ENCODE measurements at regions not wholly inside any gene's neighbourhood (a gene's known extent, or its start where the extent isn't known, plus 50 kb on each side); places are given as distances from the start of the nearest gene placed in this dataset.

DNA sequence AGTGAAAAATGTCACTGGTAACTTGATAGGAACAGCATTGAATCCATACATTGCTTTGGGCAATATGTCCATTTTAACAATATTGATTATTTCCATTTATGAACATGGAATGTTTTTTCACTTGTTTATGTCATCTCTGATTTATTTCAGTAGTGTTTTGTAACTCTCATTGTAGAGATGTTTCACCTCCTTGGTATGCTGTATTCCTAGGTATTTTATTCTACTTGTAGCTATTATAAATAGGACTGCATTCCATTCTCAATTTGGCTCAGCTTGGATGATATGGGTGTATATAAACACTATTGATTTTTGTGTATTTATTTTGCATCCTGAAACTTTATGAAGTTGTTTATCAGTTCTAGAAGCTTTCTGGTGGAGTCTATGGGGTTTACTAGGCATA is 730.3 kb downstream of the DOK5 start:
- no peak overlapping the region for H3K4me3 Mint-ChIP-seq
- TF ChIP-seq, protein P1, sequence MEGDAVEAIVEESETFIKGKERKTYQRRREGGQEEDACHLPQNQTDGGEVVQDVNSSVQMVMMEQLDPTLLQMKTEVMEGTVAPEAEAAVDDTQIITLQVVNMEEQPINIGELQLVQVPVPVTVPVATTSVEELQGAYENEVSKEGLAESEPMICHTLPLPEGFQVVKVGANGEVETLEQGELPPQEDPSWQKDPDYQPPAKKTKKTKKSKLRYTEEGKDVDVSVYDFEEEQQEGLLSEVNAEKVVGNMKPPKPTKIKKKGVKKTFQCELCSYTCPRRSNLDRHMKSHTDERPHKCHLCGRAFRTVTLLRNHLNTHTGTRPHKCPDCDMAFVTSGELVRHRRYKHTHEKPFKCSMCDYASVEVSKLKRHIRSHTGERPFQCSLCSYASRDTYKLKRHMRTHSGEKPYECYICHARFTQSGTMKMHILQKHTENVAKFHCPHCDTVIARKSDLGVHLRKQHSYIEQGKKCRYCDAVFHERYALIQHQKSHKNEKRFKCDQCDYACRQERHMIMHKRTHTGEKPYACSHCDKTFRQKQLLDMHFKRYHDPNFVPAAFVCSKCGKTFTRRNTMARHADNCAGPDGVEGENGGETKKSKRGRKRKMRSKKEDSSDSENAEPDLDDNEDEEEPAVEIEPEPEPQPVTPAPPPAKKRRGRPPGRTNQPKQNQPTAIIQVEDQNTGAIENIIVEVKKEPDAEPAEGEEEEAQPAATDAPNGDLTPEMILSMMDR (IDR thresholded peaks at IDR 0.05) = no peak
- H3K27me3 Mint-ChIP-seq (ENCODE audit: low read depth, poor library complexity) = peaks cover 7% of the 10 kb centered on the region
- no peak overlapping the region for H3K27ac Mint-ChIP-seq
- no peak for DNase-seq
- no peaks in the 10 kb centered on the region for H3K4me1 Mint-ChIP-seq
- H3K9me3 Mint-ChIP-seq = no peaks in the 10 kb centered on the region
- H3K36me3 Mint-ChIP-seq (ENCODE audit: low read depth) = no peaks in the 10 kb centered on the region

GRCh38 chr20:55200317-55200716 is 724.9 kb downstream of the DOK5 start:
- no peak for DNase-seq
- H3K9me3 Mint-ChIP-seq = no peaks in the 10 kb centered on the region
- no peak overlapping the region for H3K4me3 Mint-ChIP-seq
- no peaks in the 10 kb centered on the region for H3K4me1 Mint-ChIP-seq
- TF ChIP-seq, protein P1 (IDR thresholded peaks at IDR 0.05) = no peak
- H3K27me3 Mint-ChIP-seq (ENCODE audit: low read depth, poor library complexity) = no peaks in the 10 kb centered on the region
- H3K36me3 Mint-ChIP-seq (ENCODE audit: low read depth) = no peaks in the 10 kb centered on the region
- H3K27ac Mint-ChIP-seq = no peak overlapping the region

- no peaks in the 10 kb centered on the region for H3K4me1 Mint-ChIP-seq
- peaks cover 5% of the 10 kb centered on the region for H3K27me3 Mint-ChIP-seq (ENCODE audit: low read depth, poor library complexity)
- no peak overlapping the region for H3K4me3 Mint-ChIP-seq
- H3K36me3 Mint-ChIP-seq (ENCODE audit: low read depth) = no peaks in the 10 kb centered on the region
- TF ChIP-seq, protein P1 (IDR thresholded peaks at IDR 0.05) = no peak
- H3K27ac Mint-ChIP-seq = no peak overlapping the region
- DNase-seq = no peak
- H3K9me3 Mint-ChIP-seq = no peaks in the 10 kb centered on the region
Observed at GRCh38 chr20:55194947-55195346, 719.6 kb downstream of the DOK5 start.

- Mint-ChIP-seq H3K9me3 (peaks cover 4% of the 10 kb centered on the region), H3K36me3 (ENCODE audit: low read depth) (no peaks in the 10 kb centered on the region), H3K4me3 (no peak overlapping the region), H3K4me1 (no peaks in the 10 kb centered on the region), H3K27ac (no peak overlapping the region), H3K27me3 (ENCODE audit: low read depth, poor library complexity) (peaks cover 13% of the 10 kb centered on the region)
- DNase-seq = no peak
- TF ChIP-seq, protein P1 (IDR thresholded peaks at IDR 0.05) = no peak
Observed at GRCh38 chr20:55186228-55186627, 710.8 kb downstream of the DOK5 start.

DNA sequence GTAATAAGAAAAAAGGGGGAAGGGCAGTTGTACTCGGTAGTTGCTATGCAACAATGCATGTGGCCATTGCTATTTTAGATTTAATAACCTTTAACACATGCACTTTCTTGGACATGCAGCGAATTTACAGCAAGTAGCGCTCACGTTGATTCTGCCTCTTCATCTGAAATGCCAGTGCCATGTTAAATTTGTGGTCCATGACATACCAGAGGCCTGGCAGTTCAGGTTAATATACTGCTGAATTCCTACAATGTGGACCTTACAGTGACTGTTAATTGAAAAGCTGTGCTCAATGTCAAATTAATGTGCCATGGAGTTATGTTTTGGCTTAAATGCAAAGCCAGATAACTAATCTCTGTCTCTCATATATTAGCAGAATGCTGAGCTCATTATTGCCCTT is 699.7 kb downstream of the DOK5 start:
- H3K4me1 Mint-ChIP-seq = peaks cover 4% of the 10 kb centered on the region
- no peaks in the 10 kb centered on the region for H3K36me3 Mint-ChIP-seq (ENCODE audit: low read depth)
- no peak for DNase-seq
- no peak overlapping the region for H3K4me3 Mint-ChIP-seq
- H3K27me3 Mint-ChIP-seq (ENCODE audit: low read depth, poor library complexity) = peaks cover 7% of the 10 kb centered on the region
- H3K27ac Mint-ChIP-seq = no peak overlapping the region
- H3K9me3 Mint-ChIP-seq = peaks cover 5% of the 10 kb centered on the region
- TF ChIP-seq, protein P1 (IDR thresholded peaks at IDR 0.05) = no peak

- no peaks in the 10 kb centered on the region for H3K36me3 Mint-ChIP-seq (ENCODE audit: low read depth)
- H3K27me3 Mint-ChIP-seq (ENCODE audit: low read depth, poor library complexity) = peaks cover 7% of the 10 kb centered on the region
- no peak overlapping the region for H3K27ac Mint-ChIP-seq
- peaks cover under 1% of the 10 kb centered on the region for H3K9me3 Mint-ChIP-seq
- H3K4me3 Mint-ChIP-seq = no peak overlapping the region
- peaks cover 4% of the 10 kb centered on the region for H3K4me1 Mint-ChIP-seq
- TF ChIP-seq, protein P1 (IDR thresholded peaks at IDR 0.05) = no peak
- no peak for DNase-seq
Observed at GRCh38 chr20:55174635-55175034, 699.2 kb downstream of the DOK5 start.
